Activated naive CD8-positive, alpha-beta T cell treated with anti-CD3 and anti-CD28 coated beads, Interleukin-2, amount 50 U/mL, for 24 hours (primary cell): ENCODE measurements at regions not wholly inside any gene's neighbourhood (a gene's known extent, or its start where the extent isn't known, plus 50 kb on each side); places are given as distances from the start of the nearest gene placed in this dataset.
"Not testable (repeated sequence)": the region's sequence is repeated elsewhere in the genome, so short reads cannot be mapped to it uniquely, and the experiment has no call there.

Source experiments
- ATAC-seq: fragments of 150-1000 bp; cut with Tn5 transposase; one replicate; pipeline ENCODE4 v1.10.0; 2021
- DNase-seq: peaks from one replicate; pipeline ENCODE4 v3.0.0; 2021
- H3K27ac Mint-ChIP-seq: one replicate; pipeline ENCODE4 v1.8.0; 2021; ENCODE audit warnings: mild to moderate bottlenecking, mixed read lengths
- H3K27me3 Mint-ChIP-seq: one replicate; pipeline ENCODE4 v1.8.0; 2021; ENCODE audit warnings: mixed read lengths
- H3K36me3 Mint-ChIP-seq: one replicate; pipeline ENCODE4 v1.8.0; 2021; ENCODE audit warnings: low read depth, mixed read lengths
- H3K4me1 Mint-ChIP-seq: one replicate; pipeline ENCODE4 v1.8.0; 2021; ENCODE audit warnings: mixed read lengths
- H3K4me3 Mint-ChIP-seq: one replicate; pipeline ENCODE4 v1.8.0; 2021; ENCODE audit warnings: mild to moderate bottlenecking, moderate library complexity, mixed read lengths
- H3K9me3 Mint-ChIP-seq: one replicate; pipeline ENCODE4 v1.8.0; 2021; ENCODE audit warnings: mixed read lengths

- H3K27me3 Mint-ChIP-seq = peaks cover 6% of the 10 kb centered on the region
- no peaks in the 10 kb centered on the region for H3K4me1 Mint-ChIP-seq
- no peak overlapping the region for H3K27ac Mint-ChIP-seq
- DNase-seq = no peak
- H3K9me3 Mint-ChIP-seq = no peaks in the 10 kb centered on the region
- no peaks in the 10 kb centered on the region for H3K36me3 Mint-ChIP-seq
- H3K4me3 Mint-ChIP-seq = no peak overlapping the region
- ATAC-seq = no peak
These were observed 91.9 kb upstream of the MAPK10 start for GRCh38 chr4:86451560-86452330.

- Mint-ChIP-seq H3K4me1 (no peaks in the 10 kb centered on the region), H3K9me3 (no peaks in the 10 kb centered on the region), H3K36me3 (no peaks in the 10 kb centered on the region), H3K4me3 (no peak overlapping the region), H3K27ac (no peak overlapping the region), H3K27me3 (peaks cover 7% of the 10 kb centered on the region)
- no peak for ATAC-seq
- DNase-seq = no peak
These were observed 92.6 kb upstream of the MAPK10 start for GRCh38 chr4:86452422-86452891.

GRCh38 chr4:86452924-86453531, 93.2 kb upstream of the MAPK10 start:
- no peaks in the 10 kb centered on the region for H3K4me1 Mint-ChIP-seq
- H3K27ac Mint-ChIP-seq = no peak overlapping the region
- peaks cover 9% of the 10 kb centered on the region for H3K27me3 Mint-ChIP-seq
- no peaks in the 10 kb centered on the region for H3K36me3 Mint-ChIP-seq
- H3K9me3 Mint-ChIP-seq = no peaks in the 10 kb centered on the region
- no peak overlapping the region for H3K4me3 Mint-ChIP-seq
- DNase-seq (no peak), ATAC-seq (no peak)

GRCh38 chr4:86453611-86454072, 93.8 kb upstream of the MAPK10 start:
- H3K9me3 Mint-ChIP-seq, H3K27me3 Mint-ChIP-seq, H3K4me3 Mint-ChIP-seq, ATAC-seq, H3K4me1 Mint-ChIP-seq, DNase-seq, H3K27ac Mint-ChIP-seq, H3K36me3 Mint-ChIP-seq: not testable (repeated sequence)

- Mint-ChIP-seq H3K27me3 (peaks cover 3% of the 10 kb centered on the region), H3K4me3 (no peak overlapping the region), H3K9me3 (peaks cover 11% of the 10 kb centered on the region), H3K27ac (no peak overlapping the region), H3K36me3 (no peaks in the 10 kb centered on the region), H3K4me1 (no peaks in the 10 kb centered on the region)
- DNase-seq (no peak), ATAC-seq (no peak)
These were observed 102.0 kb upstream of the MAPK10 start for GRCh38 chr4:86461849-86462248.

- no peaks in the 10 kb centered on the region for H3K4me1 Mint-ChIP-seq
- H3K27ac Mint-ChIP-seq = no peak overlapping the region
- no peak overlapping the region for H3K4me3 Mint-ChIP-seq
- H3K36me3 Mint-ChIP-seq = no peaks in the 10 kb centered on the region
- ATAC-seq (no peak), DNase-seq (no peak)
- no peaks in the 10 kb centered on the region for H3K27me3 Mint-ChIP-seq
- H3K9me3 Mint-ChIP-seq = no peaks in the 10 kb centered on the region
These were observed 112.6 kb upstream of the MAPK10 start for GRCh38 chr4:86472377-86473019.

GRCh38 chr4:86478151-86478550, 116.0 kb upstream of the PTPN13 start:
- H3K27me3 Mint-ChIP-seq, H3K27ac Mint-ChIP-seq, H3K36me3 Mint-ChIP-seq, H3K4me3 Mint-ChIP-seq, H3K9me3 Mint-ChIP-seq, DNase-seq, H3K4me1 Mint-ChIP-seq, ATAC-seq: not testable (repeated sequence)

- Mint-ChIP-seq H3K36me3 (no peaks in the 10 kb centered on the region), H3K27me3 (no peaks in the 10 kb centered on the region), H3K4me3 (no peak overlapping the region), H3K27ac (no peak overlapping the region), H3K4me1 (peaks cover 4% of the 10 kb centered on the region), H3K9me3 (no peaks in the 10 kb centered on the region)
- DNase-seq (no peak), ATAC-seq (no peak)
These were observed 112.7 kb upstream of the PTPN13 start for GRCh38 chr4:86481440-86481839.

- Mint-ChIP-seq H3K9me3 (no peaks in the 10 kb centered on the region), H3K27ac (no peak overlapping the region), H3K4me1 (peaks cover 4% of the 10 kb centered on the region), H3K4me3 (no peak overlapping the region), H3K36me3 (no peaks in the 10 kb centered on the region), H3K27me3 (no peaks in the 10 kb centered on the region)
- no peak for ATAC-seq
- DNase-seq = no peak
These were observed 111.6 kb upstream of the PTPN13 start for GRCh38 chr4:86482306-86483172.

- H3K9me3 Mint-ChIP-seq = no peaks in the 10 kb centered on the region
- H3K4me1 Mint-ChIP-seq = peaks cover 4% of the 10 kb centered on the region
- no peaks in the 10 kb centered on the region for H3K36me3 Mint-ChIP-seq
- DNase-seq (no peak), ATAC-seq (no peak)
- H3K4me3 Mint-ChIP-seq = no peak overlapping the region
- H3K27ac Mint-ChIP-seq = no peak overlapping the region
- H3K27me3 Mint-ChIP-seq = no peaks in the 10 kb centered on the region
These were observed 111.0 kb upstream of the PTPN13 start for GRCh38 chr4:86483173-86483490.

GRCh38 chr4:86483773-86484172, 110.3 kb upstream of the PTPN13 start:
- H3K9me3 Mint-ChIP-seq = no peaks in the 10 kb centered on the region
- no peak overlapping the region for H3K27ac Mint-ChIP-seq
- H3K4me3 Mint-ChIP-seq = no peak overlapping the region
- ATAC-seq (no peak), DNase-seq (no peak)
- H3K27me3 Mint-ChIP-seq = no peaks in the 10 kb centered on the region
- peaks cover 4% of the 10 kb centered on the region for H3K4me1 Mint-ChIP-seq
- H3K36me3 Mint-ChIP-seq = no peaks in the 10 kb centered on the region

GRCh38 chr4:86484241-86484640, 109.9 kb upstream of the PTPN13 start:
- DNase-seq (no peak), ATAC-seq (no peak)
- H3K27ac Mint-ChIP-seq = no peak overlapping the region
- no peak overlapping the region for H3K4me3 Mint-ChIP-seq
- H3K36me3 Mint-ChIP-seq = no peaks in the 10 kb centered on the region
- no peaks in the 10 kb centered on the region for H3K27me3 Mint-ChIP-seq
- peaks cover 4% of the 10 kb centered on the region for H3K4me1 Mint-ChIP-seq
- no peaks in the 10 kb centered on the region for H3K9me3 Mint-ChIP-seq

GRCh38 chr4:86487738-86488348, 106.3 kb upstream of the PTPN13 start:
- H3K36me3 Mint-ChIP-seq = no peaks in the 10 kb centered on the region
- no peak for DNase-seq
- no peaks in the 10 kb centered on the region for H3K9me3 Mint-ChIP-seq
- H3K4me3 Mint-ChIP-seq = no peak overlapping the region
- no peak for ATAC-seq
- no peaks in the 10 kb centered on the region for H3K27me3 Mint-ChIP-seq
- no peak overlapping the region for H3K27ac Mint-ChIP-seq
- peaks cover 2% of the 10 kb centered on the region for H3K4me1 Mint-ChIP-seq

GRCh38 chr4:86493460-86493859, 100.7 kb upstream of the PTPN13 start:
- Mint-ChIP-seq H3K9me3 (no peaks in the 10 kb centered on the region), H3K27ac (no peak overlapping the region), H3K36me3 (no peaks in the 10 kb centered on the region), H3K27me3 (no peaks in the 10 kb centered on the region), H3K4me3 (no peak overlapping the region), H3K4me1 (no peaks in the 10 kb centered on the region)
- ATAC-seq (no peak), DNase-seq (no peak)
